Heart right ventricle (tissue), 16 donors: ENCODE measurements at regions not wholly inside any gene's neighbourhood (a gene's known extent, or its start where the extent isn't known, plus 50 kb on each side); places are given as distances from the start of the nearest gene placed in this dataset.
A peak's percentile ranks its signal among the peaks of the same experiment; 100 is the strongest.
"Not testable (repeated sequence)": the region's sequence is repeated elsewhere in the genome, so short reads cannot be mapped to it uniquely, and the experiment has no call there.

Source experiments
- ATAC-seq, 8 donors: fragments of 200-7000 bp; cut with Tn5 transposase; one replicate each; pipeline ENCODE4 v1.9.1; 2020; ENCODE audit warnings: mild to moderate bottlenecking in 8 of 8, moderate library complexity in 8 of 8, moderate number of reproducible peaks in 1 of 8
- DNase-seq, 2 donors: peaks; one replicate each; pipeline ENCODE4 v3.0.0-alpha.2; 2020
- H3K27ac ChIP-seq, 10 donors: fragments of 200-600 bp; sonication (generic) in 2 of 10; one replicate each; pipeline versions ENCODE4 v1.5.0 to v1.8.0; 2020 to 2022; ENCODE audit warnings: mild to moderate bottlenecking in 3 of 10
- H3K27me3 ChIP-seq, 7 donors: fragments of 200-600 bp; one replicate each; pipeline ENCODE4 v1.8.0; 2021 to 2022; ENCODE audit warnings: mild to moderate bottlenecking in 2 of 7
- H3K36me3 ChIP-seq, 9 donors: fragments of 200-600 bp; sonication (generic) in 1 of 9; one replicate each; pipeline versions ENCODE4 v1.5.0 to v1.8.0; 2020 to 2022; ENCODE audit warnings: mild to moderate bottlenecking in 2 of 9
- H3K4me1 ChIP-seq, 9 donors: fragments of 200-600 bp; sonication (generic) in 1 of 9; one replicate each; pipeline versions ENCODE4 v1.5.0 to v1.8.0; 2020 to 2022; ENCODE audit warnings: mild to moderate bottlenecking in 4 of 9
- H3K4me3 ChIP-seq, 10 donors: fragments of 200-600 bp; sonication (generic) in 2 of 10; one replicate each; pipeline versions ENCODE4 v1.5.0 to v1.8.0; 2020 to 2022; ENCODE audit warnings: mild to moderate bottlenecking in 7 of 10, moderate library complexity in 2 of 10
- H3K9me3 ChIP-seq, 11 donors: fragments of 200-600 bp in 10 of 11; sonication (generic) in 2 of 11; one replicate each; pipeline versions ENCODE4 v1.5.0 to v1.8.0; 2013 to 2022; ENCODE audit warnings: mild to moderate bottlenecking in 2 of 11, control low read depth in 1 of 11, moderate library complexity in 1 of 11
- CTCF ChIP-seq, 9 donors: fragments of 200-600 bp; sonication (generic) in 2 of 9; IDR thresholded peaks; one replicate each; pipeline versions ENCODE4 v1.5.0 to v1.8.0; 2021 to 2022; ENCODE audit warnings: antibody characterized with exemption in 9 of 9, mild to moderate bottlenecking in 5 of 9, moderate library complexity in 1 of 9
- WGBS, 2 donors: extraction: QIAGEN DNeasy Blood & Tissue Kit; methylation state at CpG; one replicate each; pipeline ENCODE4 v1.1.7; 2013; ENCODE audit warnings: inconsistent platforms in 1 of 2; 5-methylcytosine and 5-hydroxymethylcytosine counted together
- intact Hi-C, 10 donors: fragments of 100-400 bp; cut with DNase I; formaldehyde crosslinking; loops; one replicate each; pipeline versions ENCODE4 v1.11.1 to v1.14.2; 2022
- donor health status: Arrhythmogenic right ventricular cardiomyopathy.
- donor health status: ischemic (EF 13 %, LVEDD 7.1; RV severe dilation, severe dysfunction).
- donor health status: healthy with polysubstance abuse.
- donor health status: DM: no; HTN: yes; CAD: no.
- donor health status: DM: no; HTN: no; CAD: no.
- donor health status: ischemic (EF 25% LVEDD 6.9; RV normal size, moderate dysfunction).
- donor health status: ischemic (EF 25% LVEDD 5.7; RV mildly dilated, moderate dysfunction).
- donor health status: healthy.
- donor health status: DM: yes; HTN: yes; CAD: no.
- donor health status: Ischemic cardiomyopathy.
- donor health status: ischemic (EF 35%, LVEDD 5.7; RV mildly dilated, moderate dysfunction).
- donor health status: nonischemic (EF 11% LVEDD 7.7; RV severe dilation, severe dysfunction).
- donor health status: DM: yes; HTN: yes; CAD: no.
- donor health status: PGD.
- donor health status: ischemic (EF 29% LVEDD 5.4; RV normal size, mild dysfunction).
- donor health status: nonischemic (EF 23%, LVEDD 6.1; RV moderate dilation, normal function).

GRCh38 chr21:10461445-10461844, 59.9 kb upstream of the TPTE start:
- H3K27me3 ChIP-seq, H3K36me3 ChIP-seq, intact Hi-C loops, ATAC-seq, H3K4me1 ChIP-seq, H3K27ac ChIP-seq, DNase-seq, H3K4me3 ChIP-seq: not testable (repeated sequence)
- WGBS, 2 donors: 63 to 67% methylated on average over 8 of the region's 8 CpGs
- H3K9me3 ChIP-seq: peaks cover 0 to 81% (median 6%) of the 10 kb centered on the region in 11 donors

GRCh38 chr21:10463156-10463555, 58.2 kb upstream of the TPTE start:
- Histone ChIP-seq H3K4me3 (no peak overlapping the region), H3K27ac (no peak overlapping the region), H3K36me3 (no peaks in the 10 kb centered on the region), H3K4me1 (no peaks in the 10 kb centered on the region), H3K9me3 (peaks cover 0 to 81% (median 4%) of the 10 kb centered on the region in 11 donors), H3K27me3 (peaks cover 0 to 4% (median 0%) of the 10 kb centered on the region in 7 donors)
- ATAC-seq (no peak), DNase-seq (no peak)
- TF ChIP-seq CTCF (IDR thresholded peaks at IDR 0.05): no peak
- 40% methylated on average over 5 of the region's 5 CpGs for WGBS, 2 donors
- intact Hi-C loops: no loop called here

- DNase-seq (no peak), ATAC-seq (peak in 2 of 8 donors; percentile 2 to 33)
- Histone ChIP-seq H3K27me3 (peaks cover 0 to 4% (median 0%) of the 10 kb centered on the region in 7 donors), H3K36me3 (no peaks in the 10 kb centered on the region), H3K9me3 (peaks cover 0 to 72% (median 4%) of the 10 kb centered on the region in 11 donors), H3K27ac (no peak overlapping the region), H3K4me3 (no peak overlapping the region), H3K4me1 (no peaks in the 10 kb centered on the region)
- TF ChIP-seq CTCF (IDR thresholded peaks at IDR 0.05): no peak
- intact Hi-C loops: no loop called here
- WGBS, 2 donors: 38 to 43% methylated on average over 3 of the region's 3 CpGs
Measured at GRCh38 chr21:10464975-10465374, 56.4 kb upstream of the TPTE start.

GRCh38 chr21:10465524-10466110, 55.8 kb upstream of the TPTE start:
- 58 to 59% methylated on average over 10 of the region's 10 CpGs for WGBS, 2 donors
- H3K36me3 ChIP-seq, intact Hi-C loops: not testable (repeated sequence)

GRCh38 chr21:10466200-10466599, 55.2 kb upstream of the TPTE start:
- Histone ChIP-seq H3K9me3 (peaks cover 0 to 69% (median 4%) of the 10 kb centered on the region in 11 donors), H3K27ac (no peak overlapping the region), H3K4me1 (no peaks in the 10 kb centered on the region), H3K27me3 (peaks cover 0 to 3% (median 0%) of the 10 kb centered on the region in 7 donors), H3K36me3 (no peaks in the 10 kb centered on the region), H3K4me3 (no peak overlapping the region)
- no peak for ATAC-seq
- 19 to 24% methylated on average over 2 of the region's 2 CpGs for WGBS, 2 donors
- DNase-seq: no peak
- intact Hi-C loops: no loop called here
- TF ChIP-seq CTCF (IDR thresholded peaks at IDR 0.05): no peak

More at GRCh38 chr21:10465524-10466110, 55.8 kb upstream of the TPTE start:
- H3K27ac ChIP-seq, DNase-seq, H3K4me1 ChIP-seq, H3K27me3 ChIP-seq, H3K4me3 ChIP-seq: not testable (repeated sequence)
- H3K9me3 ChIP-seq: peaks cover 0 to 71% (median 4%) of the 10 kb centered on the region in 11 donors
- ATAC-seq: peak; percentile 23 to 57 (median 34)
